ENCODE measurements at regions not wholly inside any gene's neighbourhood (a gene's known extent, or its start where the extent isn't known, plus 50 kb on each side); places are given as distances from the start of the nearest gene placed in this dataset.

DNA sequence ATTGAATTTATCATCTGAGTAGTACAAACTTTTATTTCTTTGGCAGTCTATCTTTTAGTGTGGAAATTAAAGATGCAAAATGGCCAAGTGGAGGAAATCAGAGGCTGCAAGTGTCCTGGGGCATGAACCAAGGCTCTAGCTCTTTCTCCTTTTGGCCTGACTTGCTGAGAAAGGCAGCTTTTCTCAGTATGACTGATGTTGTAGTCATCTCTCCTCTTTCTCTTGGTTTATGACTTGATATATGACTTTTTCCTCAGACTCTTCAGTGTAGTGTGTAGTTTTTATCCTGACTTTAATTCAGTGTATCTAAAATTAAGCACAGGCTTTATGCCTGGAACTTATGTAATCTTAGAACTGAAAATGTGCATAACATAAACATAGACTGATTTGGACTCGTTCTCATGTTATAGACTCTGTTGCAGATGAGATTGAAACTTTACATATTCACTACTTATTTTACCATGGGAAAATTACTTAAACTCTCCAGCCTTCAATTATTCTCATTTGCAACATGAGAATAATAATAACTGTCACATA, 65.7 kb downstream of the SLITRK5 start:
- TF ChIP-seq CTCF (IDR thresholded peaks at IDR 0.05; ENCODE audit: low read depth, low read length), result no peak
- no peak for DNase-seq (ENCODE audit: low read depth, low spot score)
- in situ Hi-C loops (cut with HindIII; ENCODE audit: low sequenced_read_pairs), result no loop called here
- no peak overlapping the region for H3K4me3 ChIP-seq (ENCODE audit: low read depth, low read length)

DNA sequence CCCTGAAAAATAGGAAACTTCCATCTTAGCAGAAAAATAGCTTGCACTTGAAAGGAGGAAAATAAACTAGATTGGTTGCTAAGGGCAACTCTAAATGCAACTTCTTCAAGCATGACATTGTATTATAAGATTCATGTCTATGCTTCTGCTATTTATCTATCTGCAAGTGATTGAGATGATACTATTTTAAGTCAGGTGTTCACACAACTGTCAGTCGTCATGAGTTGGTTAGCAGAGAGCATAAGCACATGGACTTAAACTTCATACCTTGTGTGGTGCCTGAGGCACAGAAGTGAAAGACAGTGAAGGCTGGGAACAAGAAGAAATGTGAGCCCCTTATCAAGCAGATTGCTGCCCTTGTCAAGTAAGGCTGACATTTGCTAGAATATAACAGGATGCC, 82.9 kb downstream of the SLITRK5 start:
- no peak overlapping the region for H3K4me3 ChIP-seq (ENCODE audit: low read depth, low read length)
- in situ Hi-C loops (cut with HindIII; ENCODE audit: low sequenced_read_pairs), result no loop called here
- no peak for DNase-seq (ENCODE audit: low read depth, low spot score)
- TF ChIP-seq CTCF (IDR thresholded peaks at IDR 0.05; ENCODE audit: low read depth, low read length), result no peak

GRCh38 chr13:87769445-87769844, 98.3 kb downstream of the SLITRK5 start:
- DNase-seq (ENCODE audit: low read depth, low spot score), result no peak
- no peak overlapping the region for H3K4me3 ChIP-seq (ENCODE audit: low read depth, low read length)
- in situ Hi-C loops (cut with HindIII; ENCODE audit: low sequenced_read_pairs), result no loop called here
- TF ChIP-seq CTCF (IDR thresholded peaks at IDR 0.05; ENCODE audit: low read depth, low read length), result no peak

- in situ Hi-C loops (cut with HindIII; ENCODE audit: low sequenced_read_pairs), result no loop called here
- no peak for TF ChIP-seq CTCF (IDR thresholded peaks at IDR 0.05; ENCODE audit: low read depth, low read length)
- H3K4me3 ChIP-seq (ENCODE audit: low read depth, low read length), result no peak overlapping the region
- peak; percentile 34 for DNase-seq (ENCODE audit: low read depth, low spot score)
Measured at GRCh38 chr13:87777387-87777786, 106.2 kb downstream of the SLITRK5 start.

GRCh38 chr13:87778128-87778527, 107.0 kb downstream of the SLITRK5 start:
- no peak for TF ChIP-seq CTCF (IDR thresholded peaks at IDR 0.05; ENCODE audit: low read depth, low read length)
- DNase-seq (ENCODE audit: low read depth, low spot score), result no peak
- H3K4me3 ChIP-seq (ENCODE audit: low read depth, low read length), result no peak overlapping the region
- in situ Hi-C loops (cut with HindIII; ENCODE audit: low sequenced_read_pairs), result no loop called here

GRCh38 chr13:87779426-87779825, 108.3 kb downstream of the SLITRK5 start:
- no peak for TF ChIP-seq CTCF (IDR thresholded peaks at IDR 0.05; ENCODE audit: low read depth, low read length)
- H3K4me3 ChIP-seq (ENCODE audit: low read depth, low read length), result no peak overlapping the region
- in situ Hi-C loops (cut with HindIII; ENCODE audit: low sequenced_read_pairs), result no loop called here
- peak; percentile 2 for DNase-seq (ENCODE audit: low read depth, low spot score)

- H3K4me3 ChIP-seq (ENCODE audit: low read depth, low read length), result no peak overlapping the region
- in situ Hi-C loops (cut with HindIII; ENCODE audit: low sequenced_read_pairs), result no loop called here
- TF ChIP-seq CTCF (IDR thresholded peaks at IDR 0.05; ENCODE audit: low read depth, low read length), result no peak
- DNase-seq (ENCODE audit: low read depth, low spot score), result no peak
Measured at GRCh38 chr13:87783366-87783765, 112.2 kb downstream of the SLITRK5 start.

Measured in astrocyte of the spinal cord (primary cell).